Fibroblast of pulmonary artery (primary cell): ENCODE measurements at regions not wholly inside any gene's neighbourhood (a gene's known extent, or its start where the extent isn't known, plus 50 kb on each side); places are given as distances from the start of the nearest gene placed in this dataset.

Experiments
- DNase-seq: peaks from one replicate; pipeline ENCODE4 v3.0.0-alpha.2; 2010; ENCODE audit warnings: low read depth
- H3K4me3 ChIP-seq: replicated peaks from 2 replicates; pipeline ENCODE4 v1.5.1; 2011; ENCODE audit warnings: low read depth, mild to moderate bottlenecking, control low read depth, low read length, moderate library complexity
- CTCF ChIP-seq: IDR thresholded peaks from 2 replicates; pipeline ENCODE4 v1.5.1; 2011; ENCODE audit warnings: mild to moderate bottlenecking, control low read depth, low read length, inconsistent platforms; ENCODE audit errors: missing control alignments

DNA sequence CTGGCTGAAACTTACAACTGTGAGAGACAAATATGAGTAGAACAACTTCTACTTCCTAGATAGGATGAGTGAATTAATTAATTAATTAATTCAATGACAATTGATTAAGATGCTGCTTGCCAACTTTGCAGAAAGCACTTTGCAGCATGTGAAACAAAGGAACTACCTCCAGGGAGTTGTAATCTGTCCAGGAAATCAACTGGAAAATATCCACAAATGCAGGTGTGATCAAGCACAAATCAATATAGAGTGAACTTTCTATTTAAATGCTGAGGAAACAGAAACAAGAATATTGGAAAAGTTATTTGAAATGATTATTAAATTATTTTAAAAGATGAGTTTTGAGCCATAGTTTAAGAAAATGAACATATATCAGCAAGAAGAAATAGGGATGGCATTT is 163.9 kb upstream of the ARID2 start:
- H3K4me3 ChIP-seq, result no peak overlapping the region
- TF ChIP-seq CTCF, result no peak
- DNase-seq, result no peak

- DNase-seq, result no peak
- no peak for TF ChIP-seq CTCF
- no peak overlapping the region for H3K4me3 ChIP-seq
Observed at GRCh38 chr12:45566257-45566656, 163.2 kb upstream of the ARID2 start.

GRCh38 chr12:45568808-45569207 is 160.7 kb upstream of the ARID2 start:
- TF ChIP-seq CTCF, result no peak
- DNase-seq, result no peak
- H3K4me3 ChIP-seq, result no peak overlapping the region

DNA sequence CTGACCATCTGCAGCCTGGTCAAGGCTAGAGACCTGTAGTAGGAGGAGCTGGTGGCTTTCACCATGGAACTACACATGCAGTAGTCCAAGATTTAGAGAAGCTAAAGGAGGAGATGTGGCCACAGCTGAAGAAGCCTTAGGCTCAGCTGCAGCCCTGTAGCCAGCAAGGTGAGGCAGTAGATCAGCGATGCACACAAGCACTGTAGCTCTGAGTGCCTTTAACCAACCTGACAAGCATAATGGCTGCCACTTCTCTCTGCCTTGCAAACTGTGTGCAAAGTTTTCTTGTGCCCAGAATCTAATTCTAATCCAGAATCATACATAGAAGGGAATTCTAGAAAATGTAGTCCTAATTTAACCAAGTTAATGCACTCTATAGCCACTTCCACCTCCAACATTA is 159.0 kb upstream of the ARID2 start:
- DNase-seq, result no peak
- no peak for TF ChIP-seq CTCF
- H3K4me3 ChIP-seq, result no peak overlapping the region

DNA sequence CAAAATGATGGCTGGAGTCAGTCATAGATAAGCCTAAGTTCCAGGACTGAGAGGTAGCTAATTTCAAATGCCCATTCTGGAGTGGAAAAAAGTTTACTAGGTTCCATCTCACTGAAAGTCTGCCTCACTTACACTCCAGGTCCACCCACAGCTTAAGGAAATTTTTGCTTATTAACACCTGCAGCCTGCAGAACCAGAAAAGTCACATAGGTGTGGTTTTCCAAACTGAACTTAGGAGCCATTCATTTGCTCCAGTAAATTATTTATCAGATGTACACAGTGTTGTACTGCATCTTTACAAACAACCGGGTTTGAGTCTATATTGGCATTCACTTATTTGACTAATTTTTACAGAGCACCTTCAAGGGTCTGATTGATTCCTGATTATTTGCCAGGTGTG is 157.4 kb upstream of the ARID2 start:
- H3K4me3 ChIP-seq, result no peak overlapping the region
- no peak for TF ChIP-seq CTCF
- DNase-seq, result no peak

DNA sequence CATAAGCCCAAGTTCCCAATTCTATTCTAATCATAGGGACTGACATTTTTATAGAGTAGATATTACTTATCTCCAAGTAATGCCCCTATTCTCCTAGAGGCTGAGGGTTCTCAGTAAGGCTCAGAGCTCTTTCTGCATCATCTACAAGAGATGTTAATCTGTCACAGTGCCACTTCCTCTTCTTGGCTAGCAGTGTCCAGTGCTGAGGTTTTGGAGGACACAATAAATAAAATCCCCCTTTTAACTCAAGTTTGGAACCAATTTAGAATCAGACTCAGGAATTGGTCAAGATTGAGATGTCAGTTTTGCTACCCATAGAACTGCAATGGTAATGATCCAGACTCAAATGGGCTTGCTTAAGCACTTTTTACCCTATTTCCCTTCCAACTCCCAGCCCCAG is 154.1 kb upstream of the ARID2 start:
- no peak for TF ChIP-seq CTCF
- no peak overlapping the region for H3K4me3 ChIP-seq
- no peak for DNase-seq

DNA sequence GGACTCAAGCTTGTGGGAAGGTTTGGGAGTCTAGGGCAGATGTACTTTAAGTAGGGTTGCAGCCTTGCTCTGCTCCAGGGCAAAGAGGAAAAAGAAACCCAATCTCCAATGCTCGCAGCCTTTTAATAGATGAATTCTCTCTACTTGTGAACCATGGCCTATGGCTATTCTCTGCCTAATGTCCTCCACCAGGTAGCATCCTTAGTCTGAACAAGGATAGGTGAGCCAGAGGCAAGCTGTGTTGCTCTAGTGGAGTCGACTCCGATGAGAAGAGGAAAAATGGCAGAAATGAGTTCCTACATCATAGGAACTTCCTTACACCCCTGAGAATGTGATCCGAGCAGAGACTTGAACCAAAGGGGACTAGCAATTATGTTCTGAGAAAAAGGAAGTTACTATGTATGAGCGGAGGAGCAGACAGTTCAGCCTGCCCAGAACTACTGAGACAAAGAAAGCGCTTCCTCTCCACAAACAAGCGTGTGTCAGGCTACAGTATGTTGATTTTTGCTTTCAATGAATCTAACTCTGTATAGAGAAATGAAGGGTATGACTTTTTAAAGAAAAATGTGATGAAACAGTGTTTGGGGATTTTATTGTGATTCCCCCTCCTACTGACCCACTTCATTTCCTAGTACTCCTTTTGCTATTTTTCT is 153.6 kb upstream of the ARID2 start:
- H3K4me3 ChIP-seq, result no peak overlapping the region
- no peak for DNase-seq
- no peak for TF ChIP-seq CTCF
